ENCODE measurements at regions not wholly inside any gene's neighbourhood (a gene's known extent, or its start where the extent isn't known, plus 50 kb on each side); places are given as distances from the start of the nearest gene placed in this dataset.

DNA sequence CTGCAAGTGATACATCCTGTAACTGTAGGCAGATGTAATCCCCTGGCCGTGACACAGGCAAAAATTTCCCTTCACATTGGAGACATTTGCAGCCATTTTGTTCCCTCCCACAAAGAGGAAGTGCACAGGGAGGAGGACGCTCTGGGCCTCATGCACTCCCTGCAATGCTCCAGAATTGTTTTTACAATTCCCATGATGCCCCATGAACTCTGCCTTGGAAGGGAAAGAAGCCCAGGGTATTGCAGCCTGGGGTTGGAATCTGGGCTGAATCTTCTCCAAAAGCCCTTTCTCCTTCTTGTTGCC, 491.7 kb downstream of the CCDC171 start:
- H3K27ac Mint-ChIP-seq: no peak overlapping the region
- no peaks in the 10 kb centered on the region for H3K9me3 Mint-ChIP-seq
- ATAC-seq (no peak), DNase-seq (ENCODE audit: low spot score) (no peak)
- H3K36me3 Mint-ChIP-seq: no peaks in the 10 kb centered on the region
- peaks cover 15% of the 10 kb centered on the region for H3K4me1 Mint-ChIP-seq
- H3K4me3 Mint-ChIP-seq: no peak overlapping the region
- no peaks in the 10 kb centered on the region; the same call in 1 of the 2 replicates for H3K27me3 Mint-ChIP-seq (ENCODE audit: low read depth)
- no peak for TF ChIP-seq FOXP1 (CRISPR knock-in tag; IDR thresholded peaks at IDR 0.05; ENCODE audit: borderline replicate concordance)
- TF ChIP-seq, protein P1, sequence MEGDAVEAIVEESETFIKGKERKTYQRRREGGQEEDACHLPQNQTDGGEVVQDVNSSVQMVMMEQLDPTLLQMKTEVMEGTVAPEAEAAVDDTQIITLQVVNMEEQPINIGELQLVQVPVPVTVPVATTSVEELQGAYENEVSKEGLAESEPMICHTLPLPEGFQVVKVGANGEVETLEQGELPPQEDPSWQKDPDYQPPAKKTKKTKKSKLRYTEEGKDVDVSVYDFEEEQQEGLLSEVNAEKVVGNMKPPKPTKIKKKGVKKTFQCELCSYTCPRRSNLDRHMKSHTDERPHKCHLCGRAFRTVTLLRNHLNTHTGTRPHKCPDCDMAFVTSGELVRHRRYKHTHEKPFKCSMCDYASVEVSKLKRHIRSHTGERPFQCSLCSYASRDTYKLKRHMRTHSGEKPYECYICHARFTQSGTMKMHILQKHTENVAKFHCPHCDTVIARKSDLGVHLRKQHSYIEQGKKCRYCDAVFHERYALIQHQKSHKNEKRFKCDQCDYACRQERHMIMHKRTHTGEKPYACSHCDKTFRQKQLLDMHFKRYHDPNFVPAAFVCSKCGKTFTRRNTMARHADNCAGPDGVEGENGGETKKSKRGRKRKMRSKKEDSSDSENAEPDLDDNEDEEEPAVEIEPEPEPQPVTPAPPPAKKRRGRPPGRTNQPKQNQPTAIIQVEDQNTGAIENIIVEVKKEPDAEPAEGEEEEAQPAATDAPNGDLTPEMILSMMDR (IDR thresholded peaks at IDR 0.05): no peak
- TF ChIP-seq TEAD4 (CRISPR knock-in tag; IDR thresholded peaks at IDR 0.05): no peak
- no peak for TF ChIP-seq TCF7 (CRISPR knock-in tag; IDR thresholded peaks at IDR 0.05; ENCODE audit: low read depth)
- TF ChIP-seq TEAD1 (CRISPR knock-in tag; IDR thresholded peaks at IDR 0.05): no peak
- no peak for TF ChIP-seq RELA (CRISPR knock-in tag; IDR thresholded peaks at IDR 0.05; ENCODE audit: borderline replicate concordance)
- no peak for TF ChIP-seq E2F1 (CRISPR knock-in tag; IDR thresholded peaks at IDR 0.05)
- POLR2A ChIA-PET: no interaction called here
- CTCF ChIA-PET: no interaction called here

DNA sequence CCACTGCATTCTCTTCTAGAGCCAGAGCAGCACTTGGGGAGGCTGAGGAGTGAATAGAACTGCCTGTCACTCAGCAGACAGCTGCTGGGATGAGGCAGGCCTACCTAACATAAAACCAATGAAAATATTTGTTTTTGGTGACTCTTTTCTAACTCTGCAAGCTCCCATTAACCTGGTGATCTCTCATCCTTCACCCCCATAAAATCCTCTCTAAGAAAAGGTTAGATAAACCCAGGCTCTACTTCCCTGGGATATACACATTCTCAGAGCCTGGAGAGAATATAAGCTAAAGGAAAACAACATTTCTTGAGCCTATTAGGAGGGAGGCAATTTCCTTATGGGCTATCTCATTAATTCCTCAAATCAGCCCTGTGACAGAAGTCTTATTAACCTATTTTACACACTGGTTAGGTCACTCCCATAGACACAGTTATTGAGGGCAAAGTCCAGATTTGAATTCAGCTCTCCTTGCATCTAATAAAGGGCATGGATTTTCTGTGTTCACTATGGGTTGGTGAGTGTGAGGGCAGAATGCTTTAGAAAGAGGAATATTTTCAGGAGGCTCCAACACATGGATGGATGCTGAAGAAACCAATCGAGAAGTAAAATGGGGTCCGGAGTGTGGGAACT, 492.9 kb downstream of the CCDC171 start:
- DNase-seq (ENCODE audit: low spot score): no peak
- no peak overlapping the region for H3K4me3 Mint-ChIP-seq
- H3K36me3 Mint-ChIP-seq: no peaks in the 10 kb centered on the region
- H3K4me1 Mint-ChIP-seq: peaks cover 4% of the 10 kb centered on the region
- POLR2A ChIA-PET: no interaction called here
- CTCF ChIA-PET: no interaction called here
- TF ChIP-seq RELA (CRISPR knock-in tag; IDR thresholded peaks at IDR 0.05; ENCODE audit: borderline replicate concordance) (no peak), NFYB (CRISPR knock-in tag; conservative IDR thresholded peaks at IDR 0.05; ENCODE audit: low read depth) (no peak), JUN (CRISPR knock-in tag; IDR thresholded peaks at IDR 0.05) (no peak), ZNF512 (CRISPR knock-in tag; IDR thresholded peaks at IDR 0.05; ENCODE audit: borderline replicate concordance) (no peak), E2F4 (CRISPR knock-in tag; IDR thresholded peaks at IDR 0.05; ENCODE audit: borderline replicate concordance, low read depth) (no peak), MXD4 (CRISPR knock-in tag; IDR thresholded peaks at IDR 0.05; ENCODE audit: borderline replicate concordance) (no peak), AFF4 (CRISPR knock-in tag; IDR thresholded peaks at IDR 0.05; ENCODE audit: borderline replicate concordance) (no peak), ESRRA (CRISPR knock-in tag; IDR thresholded peaks at IDR 0.05; ENCODE audit: borderline replicate concordance) (no peak)
- ATAC-seq: no peak
- no peaks in the 10 kb centered on the region; the same call in 1 of the 2 replicates for H3K27me3 Mint-ChIP-seq (ENCODE audit: low read depth)
- no peaks in the 10 kb centered on the region for H3K9me3 Mint-ChIP-seq
- H3K27ac Mint-ChIP-seq: no peak overlapping the region
